B cell (primary cell): ENCODE measurements at regions not wholly inside any gene's neighbourhood (a gene's known extent, or its start where the extent isn't known, plus 50 kb on each side); places are given as distances from the start of the nearest gene placed in this dataset.

Experiments
- ATAC-seq: fragments of 200-7000 bp; cut with Tn5 transposase; one replicate; pipeline ENCODE4 v1.10.0; 2021; ENCODE audit warnings: low read depth, mild to moderate bottlenecking, moderate number of reproducible peaks, moderate library complexity
- CTCF ChIA-PET: fragments of 350-600 bp; sonication (Branson Sonifier 250); formaldehyde crosslinking; loops from one replicate; lab custom pipeline; 2021; ENCODE audit warnings: antibody characterized with exemption, inconsistent platforms; lab: Charles Lee
- POLR2A ChIA-PET: fragments of 350-600 bp; sonication (Branson Sonifier 250); formaldehyde crosslinking; loops from one replicate; lab custom pipeline; 2021; ENCODE audit warnings: antibody characterized with exemption; lab: Charles Lee
- DNase-seq: peaks from one replicate; pipeline ENCODE4 v3.0.0; 2013
- H2AFZ ChIP-seq: 2 replicates; pipeline ENCODE4 v1.6.1; 2012; ENCODE audit warnings: mild to moderate bottlenecking, low read depth, low read length; ENCODE audit not compliant: insufficient read depth, poor library complexity, severe bottlenecking
- H3K27ac ChIP-seq, 2 donors: 1 replicate in 1 of 2; 2 replicates in 1 of 2; pipeline ENCODE4 v1.5.1; 2012 to 2013; ENCODE audit warnings: low read length in 2 of 2, mild to moderate bottlenecking in 2 of 2, moderate library complexity in 1 of 2
- H3K27me3 ChIP-seq, 4 experiments: fragments of 200-600 bp in 1 of 4; sonication (generic) in 1 of 4; replicated peaks in 1 of 4; 1 replicate in 2 of 4; 2 replicates in 2 of 4; pipeline versions ENCODE4 v1.6.1 to v1.7.0; 2013 to 2016; ENCODE audit warnings: low read length in 3 of 4, mild to moderate bottlenecking in 2 of 4, mixed read lengths in 1 of 4, moderate library complexity in 1 of 4; ENCODE audit not compliant: insufficient read depth in 4 of 4, control insufficient read depth in 3 of 4; ENCODE audit errors: control extremely low read depth in 1 of 4
- H3K36me3 ChIP-seq, 2 experiments: replicated peaks in 1 of 2; 1 replicate in 1 of 2; 2 replicates in 1 of 2; pipeline versions ENCODE4 v1.6.1 to v1.7.1; 2013; ENCODE audit warnings: low read length in 1 of 2; ENCODE audit not compliant: insufficient read depth in 2 of 2, control insufficient read depth in 1 of 2; ENCODE audit errors: control extremely low read depth in 1 of 2, extremely low read depth in 1 of 2
- H3K4me1 ChIP-seq, 2 donors: fragments of 200-600 bp in 1 of 2; sonication (generic) in 1 of 2; 1 replicate in 1 of 2; 2 replicates in 1 of 2; pipeline versions ENCODE4 v1.5.1 to v1.6.1; 2013 to 2017; ENCODE audit warnings: low read length in 2 of 2; ENCODE audit not compliant: control insufficient read depth in 2 of 2, insufficient read depth in 2 of 2
- H3K4me2 ChIP-seq: replicated peaks from 2 replicates; pipeline ENCODE3; 2012; ENCODE audit warnings: mild to moderate bottlenecking, low read depth, low read length; ENCODE audit not compliant: poor library complexity, severe bottlenecking
- H3K4me3 ChIP-seq, 5 experiments: fragments of 200-600 bp in 1 of 5; sonication (generic) in 1 of 5; 1 replicate in 3 of 5; 2 replicates in 2 of 5; pipeline versions ENCODE4 v1.5.1 to v1.7.0; 2011 to 2016; ENCODE audit warnings: low read length in 4 of 5, mild to moderate bottlenecking in 4 of 5, low read depth in 2 of 5, control low read depth in 1 of 5, moderate library complexity in 1 of 5; ENCODE audit not compliant: insufficient read depth in 1 of 5; ENCODE audit errors: control extremely low read depth in 1 of 5, extremely low read depth in 1 of 5
- H3K79me2 ChIP-seq: fragments of 200-600 bp; sonication (generic); one replicate; pipeline ENCODE4 v1.6.0; 2016; ENCODE audit warnings: low read length; ENCODE audit not compliant: control insufficient read depth, insufficient read depth
- H3K9ac ChIP-seq: fragments of 200-600 bp; sonication (generic); 2 replicates; pipeline ENCODE4 v1.6.1; 2017; ENCODE audit warnings: mild to moderate bottlenecking, low read length, moderate library complexity
- H3K9me3 ChIP-seq, 3 donors: one replicate each; pipeline versions ENCODE4 v1.6.1 to v1.7.1; 2013; ENCODE audit warnings: low read length in 2 of 3; ENCODE audit not compliant: control insufficient read depth in 2 of 3, insufficient read depth in 1 of 3; ENCODE audit errors: control extremely low read depth in 1 of 3
- H4K20me1 ChIP-seq: 2 replicates; pipeline ENCODE4 v1.6.0; 2012; ENCODE audit warnings: mild to moderate bottlenecking, low read length; ENCODE audit not compliant: insufficient read depth, control insufficient read depth, poor library complexity, severe bottlenecking
- H3K27ac Mint-ChIP-seq: one replicate; pipeline ENCODE4 v1.8.0; 2021; ENCODE audit warnings: mixed read lengths
- H3K27me3 Mint-ChIP-seq: one replicate; pipeline ENCODE4 v1.8.0; 2021; ENCODE audit warnings: mixed read lengths
- H3K4me1 Mint-ChIP-seq: one replicate; pipeline ENCODE4 v1.8.0; 2021; ENCODE audit warnings: mixed read lengths
- H3K4me3 Mint-ChIP-seq: one replicate; pipeline ENCODE4 v1.8.0; 2021; ENCODE audit warnings: mixed read lengths
- H3K9me3 Mint-ChIP-seq: one replicate; pipeline ENCODE4 v1.8.0; 2022; ENCODE audit warnings: mixed read lengths; ENCODE audit not compliant: insufficient read depth
- CTCF ChIP-seq: fragments of 200-600 bp; IDR thresholded peaks from one replicate; pipeline ENCODE4 v1.8.0; 2022; ENCODE audit warnings: antibody characterized with exemption, mild to moderate bottlenecking
- EZH2 ChIP-seq: IDR thresholded peaks from 2 replicates; pipeline ENCODE4 v1.6.1; 2012; ENCODE audit warnings: borderline replicate concordance, low read depth, mild to moderate bottlenecking, moderate library complexity, low read length; ENCODE audit not compliant: insufficient read depth, poor library complexity, severe bottlenecking
- WGBS: methylation state at CpG from one replicate; pipeline ENCODE4 v1.1.5; 2013; ENCODE audit warnings: missing lambda C conversion rate; ENCODE audit not compliant: insufficient coverage; 5-methylcytosine and 5-hydroxymethylcytosine counted together
- intact Hi-C: fragments of 100-400 bp; cut with micrococcal nuclease; formaldehyde crosslinking; loops from one replicate; pipeline ENCODE4 v1.10.0; 2022

DNA sequence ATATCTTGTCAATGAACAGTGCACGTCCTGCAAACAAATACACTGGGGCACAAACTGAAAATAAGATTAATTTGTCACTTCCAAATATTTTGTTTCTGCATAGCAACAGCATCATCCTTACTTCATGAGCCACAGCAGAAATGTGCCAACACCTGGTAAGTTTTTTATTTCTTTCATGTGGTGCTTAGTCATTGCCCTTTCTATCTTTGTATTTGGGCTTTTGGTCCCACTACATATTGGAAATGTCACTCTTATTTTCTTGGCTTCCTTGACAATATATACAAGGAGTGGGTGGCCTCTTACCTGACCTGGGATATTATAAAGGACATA is 208.0 kb downstream of the RBM43 start:
- no peaks in the 10 kb centered on the region for H3K79me2 ChIP-seq
- H3K27ac Mint-ChIP-seq: no peak overlapping the region
- intact Hi-C loops: no loop called here
- no peaks in the 10 kb centered on the region for H4K20me1 ChIP-seq
- ChIA-PET CTCF (interaction anchor here (4.5 kb wide), 1 partner anchor 1456 kb away, joined by 78 read pairs; no protein-coding TSS in a partner anchor), POLR2A (no interaction called here)
- H3K4me3 Mint-ChIP-seq: no peak overlapping the region
- H3K9ac ChIP-seq: no peak overlapping the region
- DNase-seq: no peak
- H3K4me3 ChIP-seq: no peak overlapping the region
- no peaks in the 10 kb centered on the region for H3K27me3 ChIP-seq
- no peak for ATAC-seq
- H3K4me2 ChIP-seq: no peak overlapping the region
- no peaks in the 10 kb centered on the region for H3K36me3 ChIP-seq
- no peaks in the 10 kb centered on the region for H3K9me3 ChIP-seq
- no peak overlapping the region for H2AFZ ChIP-seq
- H3K4me1 ChIP-seq: no peaks in the 10 kb centered on the region
- H3K27me3 Mint-ChIP-seq: peaks cover 11% of the 10 kb centered on the region
- no peak for TF ChIP-seq EZH2
- TF ChIP-seq CTCF: no peak
- no peaks in the 10 kb centered on the region for H3K4me1 Mint-ChIP-seq
- H3K27ac ChIP-seq: no peak overlapping the region
- H3K9me3 Mint-ChIP-seq: no peaks in the 10 kb centered on the region
- WGBS: 83% methylated on average over 1 of the region's 1 CpG

DNA sequence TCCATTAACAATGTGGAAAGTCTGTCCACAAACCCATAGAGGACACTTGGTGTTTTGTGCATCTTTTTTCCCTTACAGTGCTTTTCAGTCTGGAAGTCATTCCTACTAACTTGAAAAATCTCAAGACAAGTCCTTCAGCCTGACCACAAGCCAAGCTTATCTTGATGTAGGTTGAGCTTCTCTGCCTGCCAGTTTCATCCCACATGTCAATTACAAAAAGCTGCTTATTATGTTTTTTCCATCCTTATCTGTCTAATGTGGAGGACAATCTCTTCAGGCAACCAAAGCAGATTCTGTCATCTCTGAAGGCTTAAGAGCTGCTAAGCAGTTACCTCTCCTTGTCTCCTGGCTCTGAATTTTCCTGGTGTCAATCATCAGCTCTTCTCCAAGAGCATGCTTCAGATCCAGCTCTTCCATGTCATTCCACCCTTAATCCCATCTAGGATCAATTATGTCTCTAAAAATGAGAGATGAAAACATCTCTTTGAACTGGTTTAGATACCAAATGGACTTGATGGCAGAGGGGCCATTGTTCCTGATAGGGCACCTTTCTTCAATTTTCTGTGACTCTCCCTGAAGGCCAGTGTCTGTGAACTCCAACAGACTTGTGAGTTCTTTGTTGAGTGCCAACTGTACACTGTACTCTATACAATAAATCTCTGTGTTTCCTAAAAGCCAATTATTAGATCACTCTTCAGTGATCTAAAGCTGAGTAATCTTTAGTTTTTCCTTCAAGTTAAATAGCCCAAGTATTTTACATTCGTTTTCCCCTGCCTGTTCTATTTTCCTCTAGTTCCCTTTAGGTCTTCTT is 208.6 kb downstream of the RBM43 start:
- no peak overlapping the region for H2AFZ ChIP-seq
- intact Hi-C loops: no loop called here
- no peaks in the 10 kb centered on the region for H3K27me3 ChIP-seq
- no peaks in the 10 kb centered on the region for H3K36me3 ChIP-seq
- H3K4me3 ChIP-seq: no peak overlapping the region
- H3K79me2 ChIP-seq: no peaks in the 10 kb centered on the region
- Mint-ChIP-seq H3K27ac (no peak overlapping the region), H3K9me3 (no peaks in the 10 kb centered on the region), H3K27me3 (peaks cover 11% of the 10 kb centered on the region), H3K4me1 (no peaks in the 10 kb centered on the region), H3K4me3 (no peak overlapping the region)
- ATAC-seq (no peak), DNase-seq (no peak)
- H3K4me1 ChIP-seq: no peaks in the 10 kb centered on the region
- no peak overlapping the region for H3K27ac ChIP-seq
- 83% methylated on average over 1 of the region's 1 CpG for WGBS
- TF ChIP-seq EZH2: no peak
- no peak for TF ChIP-seq CTCF
- ChIA-PET POLR2A (no interaction called here), CTCF (interaction anchor here (0.6 to 4.5 kb wide), 7 partner anchors 10 to 1461 kb away, joined by 3 to 78 read pairs (median 4); no protein-coding TSS in a partner anchor)
- H4K20me1 ChIP-seq: no peaks in the 10 kb centered on the region
- no peak overlapping the region for H3K9ac ChIP-seq
- H3K4me2 ChIP-seq: no peak overlapping the region
- no peaks in the 10 kb centered on the region for H3K9me3 ChIP-seq
